GM18873 (cell line): ENCODE measurements at regions not wholly inside any gene's neighbourhood (a gene's known extent, or its start where the extent isn't known, plus 50 kb on each side); places are given as distances from the start of the nearest gene placed in this dataset.
A peak's percentile ranks its signal among the peaks of the same experiment; 100 is the strongest.

Experiments used
- ATAC-seq: cut with Tn5 transposase; IDR thresholded peaks from one replicate; pipeline ENCODE4 v1.9.1; 2021; ENCODE audit warnings: mild to moderate bottlenecking, moderate library complexity, moderate number of reproducible peaks; ENCODE audit not compliant: unreplicated experiment, low FRiP score

- no peak for ATAC-seq
Observed at GRCh38 chr4:60081839-60082238, 1118.3 kb upstream of the ADGRL3 start.

- ATAC-seq = no peak
Observed at GRCh38 chr4:60088807-60089486, 1111.2 kb upstream of the ADGRL3 start.

- ATAC-seq = no peak
Observed at GRCh38 chr4:60089546-60090273, 1110.4 kb upstream of the ADGRL3 start.

- no peak for ATAC-seq
Observed at GRCh38 chr4:60096676-60097075, 1103.5 kb upstream of the ADGRL3 start.

- no peak for ATAC-seq
Observed at GRCh38 chr4:60116592-60116991, 1083.5 kb upstream of the ADGRL3 start.

GRCh38 chr4:60117726-60118323 is 1082.3 kb upstream of the ADGRL3 start:
- no peak for ATAC-seq

- no peak for ATAC-seq
Observed at GRCh38 chr4:60122820-60123219, 1077.3 kb upstream of the ADGRL3 start.

GRCh38 chr4:60128888-60129287 is 1071.2 kb upstream of the ADGRL3 start:
- ATAC-seq = no peak

- ATAC-seq = no peak
Observed at GRCh38 chr4:60129740-60130139, 1070.4 kb upstream of the ADGRL3 start.

- no peak for ATAC-seq
Observed at GRCh38 chr4:60133375-60133774, 1066.8 kb upstream of the ADGRL3 start.

- no peak for ATAC-seq
Observed at GRCh38 chr4:60134099-60134498, 1066.0 kb upstream of the ADGRL3 start.

GRCh38 chr4:60155088-60155487 is 1045.0 kb upstream of the ADGRL3 start:
- no peak for ATAC-seq

GRCh38 chr4:60173103-60173502 is 1027.0 kb upstream of the ADGRL3 start:
- no peak for ATAC-seq

- ATAC-seq = no peak
Observed at GRCh38 chr4:60173718-60174117, 1026.4 kb upstream of the ADGRL3 start.

- ATAC-seq = no peak
Observed at GRCh38 chr4:60175241-60175640, 1024.9 kb upstream of the ADGRL3 start.

- ATAC-seq = no peak
Observed at GRCh38 chr4:60187428-60187827, 1012.7 kb upstream of the ADGRL3 start.

- no peak for ATAC-seq
Observed at GRCh38 chr4:60189286-60189685, 1010.8 kb upstream of the ADGRL3 start.

GRCh38 chr4:60194214-60194613 is 1005.9 kb upstream of the ADGRL3 start:
- no peak for ATAC-seq

- no peak for ATAC-seq
Observed at GRCh38 chr4:60195256-60195655, 1004.9 kb upstream of the ADGRL3 start.

- ATAC-seq = peak; percentile 75
Observed at GRCh38 chr4:60201052-60201673, 999.0 kb upstream of the ADGRL3 start.

GRCh38 chr4:60209588-60209987 is 990.5 kb upstream of the ADGRL3 start:
- ATAC-seq = no peak
